ENCODE measurements at regions not wholly inside any gene's neighbourhood (a gene's known extent, or its start where the extent isn't known, plus 50 kb on each side); places are given as distances from the start of the nearest gene placed in this dataset.
"Not testable (repeated sequence)": the region's sequence is repeated elsewhere in the genome, so short reads cannot be mapped to it uniquely, and the experiment has no call there.

DNA sequence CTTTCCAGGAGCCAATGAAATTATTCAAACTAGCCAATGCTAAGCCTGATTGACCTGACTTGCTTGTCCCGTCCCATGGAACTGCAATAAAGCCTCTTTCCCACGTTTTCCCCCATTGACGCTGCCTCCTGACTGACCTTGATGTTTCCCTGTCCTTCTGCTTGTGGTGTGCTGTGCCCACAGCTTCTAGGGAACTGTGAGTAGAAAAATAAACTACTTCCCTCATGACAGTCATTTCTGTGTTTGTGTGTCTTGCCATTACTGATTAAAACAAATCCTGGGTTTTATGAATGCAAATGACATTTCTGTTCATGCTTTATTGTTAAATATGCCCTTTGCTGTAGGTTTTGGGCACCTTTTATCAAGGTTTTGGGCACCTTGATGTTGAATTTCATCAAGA lies 91.3 kb upstream of the ABI1 start:
- H3K4me1 Mint-ChIP-seq = no peaks in the 10 kb centered on the region
- H3K36me3 Mint-ChIP-seq = no peaks in the 10 kb centered on the region

DNA sequence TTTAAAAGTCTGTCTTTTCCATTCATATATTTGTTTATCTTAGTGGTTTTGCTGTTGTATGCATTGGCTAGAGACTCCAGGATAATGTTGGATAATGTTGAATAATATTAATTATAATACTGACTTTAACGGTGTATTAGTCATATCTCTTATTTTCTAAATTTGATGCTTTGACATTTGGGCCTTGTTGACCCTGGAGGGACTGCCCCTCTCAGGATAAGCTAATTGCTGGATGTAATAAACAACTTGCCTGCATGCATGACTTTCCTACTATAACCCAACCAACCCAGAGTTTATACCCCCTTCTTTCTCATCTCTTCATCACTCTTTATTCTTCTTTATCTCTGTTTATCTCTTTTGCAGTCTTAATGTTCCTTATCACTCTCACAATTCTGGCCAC lies 90.9 kb upstream of the ABI1 start:
- H3K4me3 Mint-ChIP-seq = no peak overlapping the region
- no peak overlapping the region for H3K27ac Mint-ChIP-seq
- H3K36me3 Mint-ChIP-seq = no peaks in the 10 kb centered on the region

More for the DNA sequence above, 91.3 kb upstream of the ABI1 start:
- no peak for DNase-seq
- Mint-ChIP-seq H3K9me3 (peaks cover 12% of the 10 kb centered on the region), H3K27me3 (peaks cover 10% of the 10 kb centered on the region), H3K4me3 (no peak overlapping the region), H3K27ac (no peak overlapping the region)

DNA sequence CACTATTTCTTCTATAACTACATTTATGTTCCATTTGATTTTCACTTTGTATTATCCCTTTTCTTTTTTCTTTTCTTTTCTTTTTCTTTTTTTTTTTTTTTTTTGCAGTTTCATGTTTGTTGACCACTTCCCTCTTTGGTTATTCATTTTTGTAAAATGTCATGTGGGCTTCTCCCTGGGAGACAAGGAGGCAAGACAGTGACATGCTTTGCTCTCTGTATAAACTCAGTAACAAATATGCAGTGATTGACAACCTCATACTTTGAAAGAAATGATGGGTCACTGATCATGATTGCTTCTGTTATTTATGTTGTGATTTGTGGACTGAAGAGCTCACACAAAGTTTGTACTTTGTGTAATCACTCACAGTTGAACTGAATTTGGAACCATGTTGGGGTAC lies 90.2 kb upstream of the ABI1 start:
- no peak overlapping the region for H3K27ac Mint-ChIP-seq

More for the DNA sequence above, 90.9 kb upstream of the ABI1 start:
- H3K4me1 Mint-ChIP-seq = no peaks in the 10 kb centered on the region
- peaks cover 15% of the 10 kb centered on the region for H3K27me3 Mint-ChIP-seq
- H3K9me3 Mint-ChIP-seq = peaks cover 12% of the 10 kb centered on the region
- DNase-seq = no peak

DNA sequence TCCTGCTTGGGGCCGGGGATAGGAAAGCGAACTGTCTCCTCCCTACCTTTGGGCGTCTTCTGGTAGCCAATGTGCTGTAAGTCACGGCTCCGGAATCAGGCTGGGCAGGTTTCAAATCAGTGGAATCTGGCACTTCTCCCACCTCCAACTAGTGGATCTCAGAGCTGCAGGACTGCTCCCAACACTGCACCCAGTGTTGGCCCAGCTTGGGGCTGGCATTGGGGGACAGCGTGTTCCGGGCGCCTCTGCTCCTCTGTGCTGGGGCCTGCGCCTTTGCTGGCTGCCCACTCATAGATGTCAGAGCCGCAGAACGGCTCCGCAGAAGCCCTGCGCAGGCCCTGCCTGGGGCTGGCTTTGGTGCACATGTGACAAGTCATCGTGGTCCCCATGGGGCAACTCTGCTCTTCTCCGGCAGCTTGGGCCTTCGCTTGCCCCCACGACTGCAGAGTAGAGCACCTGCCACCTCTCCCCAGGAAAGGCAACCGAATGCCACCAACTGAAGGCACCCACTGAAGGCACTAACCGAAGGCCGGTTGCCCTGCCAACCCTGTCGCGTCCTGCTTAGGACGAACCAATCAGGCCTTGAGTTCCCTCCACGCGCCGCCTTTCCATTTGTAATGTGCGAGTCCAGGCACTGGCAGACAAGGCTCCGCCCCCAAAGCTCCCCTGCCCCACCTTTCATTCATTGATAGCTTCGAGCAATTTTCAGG lies 85.5 kb upstream of the ABI1 start:
- Mint-ChIP-seq H3K9me3 (peaks cover 12% of the 10 kb centered on the region), H3K4me1 (peaks cover 6% of the 10 kb centered on the region), H3K27me3 (peaks cover 42% of the 10 kb centered on the region), H3K4me3 (no peak overlapping the region), H3K27ac (no peak overlapping the region), H3K36me3 (no peaks in the 10 kb centered on the region)
- no peak for DNase-seq

More for the DNA sequence above, 90.2 kb upstream of the ABI1 start:
- Mint-ChIP-seq H3K36me3 (no peaks in the 10 kb centered on the region), H3K9me3 (peaks cover 12% of the 10 kb centered on the region), H3K4me1 (no peaks in the 10 kb centered on the region), H3K27me3 (peaks cover 20% of the 10 kb centered on the region), H3K4me3 (no peak overlapping the region)
- DNase-seq = no peak

DNA sequence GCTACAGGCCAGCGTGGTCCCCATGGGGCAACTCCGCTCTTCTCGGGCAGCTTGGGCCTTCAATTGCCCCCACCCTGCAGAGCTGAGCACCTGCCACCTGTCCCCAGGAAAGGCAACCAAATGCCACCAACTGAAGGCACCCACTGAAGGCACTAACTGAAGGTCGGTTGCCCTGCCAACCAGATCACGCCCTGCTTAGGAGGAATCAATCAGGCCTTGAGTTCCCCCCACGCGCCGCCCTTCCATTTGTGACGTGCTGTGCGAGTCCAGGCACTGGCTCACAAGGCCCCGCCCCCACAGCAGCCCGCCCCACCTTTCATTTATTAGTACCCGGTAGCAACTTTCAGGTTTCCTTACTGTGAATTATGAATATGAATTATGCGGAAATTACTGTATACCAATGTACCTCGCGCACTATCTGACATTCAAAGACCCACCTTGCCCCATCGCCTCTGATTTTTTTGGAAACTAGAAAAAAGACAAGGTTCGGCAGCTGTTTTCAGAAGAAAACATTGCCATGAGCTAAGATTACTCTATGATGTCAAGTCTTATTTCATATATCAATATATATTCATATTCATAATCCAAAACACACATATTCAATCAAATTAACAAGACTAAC lies 83.6 kb upstream of the ABI1 start:
- Mint-ChIP-seq H3K4me3 (peak overlapping the region; percentile 11), H3K4me1 (peaks cover 6% of the 10 kb centered on the region), H3K36me3 (no peaks in the 10 kb centered on the region), H3K27ac (no peak overlapping the region), H3K27me3 (peaks cover 42% of the 10 kb centered on the region), H3K9me3 (no peaks in the 10 kb centered on the region)
- DNase-seq = no peak

DNA sequence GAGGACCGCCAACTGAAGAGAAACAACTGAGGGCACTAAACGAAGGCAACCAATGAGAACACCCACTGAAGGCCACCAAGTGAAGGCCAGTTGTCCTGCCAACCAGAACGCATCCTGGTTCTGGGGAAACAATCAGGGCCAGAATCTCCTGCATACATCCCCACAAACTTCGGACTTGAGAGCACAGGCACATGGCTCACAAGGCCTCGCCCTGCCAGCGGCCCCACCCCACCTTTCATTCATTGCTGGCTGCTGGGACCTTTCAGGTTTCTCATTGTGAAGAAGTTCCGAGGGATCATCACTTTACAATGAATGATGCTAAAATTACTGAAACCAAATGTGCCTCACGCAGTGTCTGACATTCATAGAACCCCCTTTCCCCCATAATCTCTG lies 79.2 kb upstream of the ABI1 start:
- Mint-ChIP-seq H3K4me1 (peaks cover 6% of the 10 kb centered on the region), H3K4me3 (no peak overlapping the region), H3K27ac (no peak overlapping the region), H3K36me3 (no peaks in the 10 kb centered on the region), H3K9me3 (no peaks in the 10 kb centered on the region), H3K27me3 (peaks cover 13% of the 10 kb centered on the region)
- no peak for DNase-seq

DNA sequence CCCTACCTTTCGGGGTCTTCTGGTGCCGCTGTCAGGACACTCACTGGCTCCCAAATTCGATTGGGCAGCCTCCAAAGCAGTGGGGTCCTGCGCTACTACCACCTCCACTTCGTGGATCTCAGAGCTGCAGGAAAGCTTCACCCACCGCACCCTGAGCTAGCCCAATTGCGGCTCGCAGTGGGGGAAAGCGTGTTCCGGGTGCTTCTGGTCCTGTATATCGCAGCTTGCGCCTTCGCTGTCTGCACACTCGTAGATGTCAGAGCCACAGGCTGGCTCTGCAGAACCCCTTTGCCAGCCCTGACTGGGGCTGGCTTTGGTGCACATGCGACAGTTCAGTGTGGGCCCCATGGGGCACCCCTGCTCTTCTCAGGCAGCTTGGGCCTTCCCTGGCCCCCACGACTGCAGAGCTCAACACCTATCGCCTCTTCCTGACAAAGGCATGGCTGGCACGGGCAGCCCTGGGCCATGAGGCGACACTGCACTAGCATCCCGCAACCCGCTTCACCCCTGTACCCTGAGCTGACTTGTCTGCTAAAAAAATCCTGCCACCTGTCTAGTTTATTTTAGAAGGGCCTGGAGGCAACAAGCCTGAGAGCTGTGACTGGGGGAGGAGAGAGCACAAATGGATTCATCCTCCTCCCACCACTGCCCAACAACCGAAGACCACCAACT lies 78.7 kb upstream of the ABI1 start:
- no peaks in the 10 kb centered on the region for H3K36me3 Mint-ChIP-seq
- H3K4me1 Mint-ChIP-seq = peaks cover 2% of the 10 kb centered on the region
- H3K9me3 Mint-ChIP-seq = no peaks in the 10 kb centered on the region
- DNase-seq = no peak
- H3K27ac Mint-ChIP-seq = no peak overlapping the region
- H3K4me3 Mint-ChIP-seq = no peak overlapping the region
- H3K27me3 Mint-ChIP-seq = peaks cover 11% of the 10 kb centered on the region

DNA sequence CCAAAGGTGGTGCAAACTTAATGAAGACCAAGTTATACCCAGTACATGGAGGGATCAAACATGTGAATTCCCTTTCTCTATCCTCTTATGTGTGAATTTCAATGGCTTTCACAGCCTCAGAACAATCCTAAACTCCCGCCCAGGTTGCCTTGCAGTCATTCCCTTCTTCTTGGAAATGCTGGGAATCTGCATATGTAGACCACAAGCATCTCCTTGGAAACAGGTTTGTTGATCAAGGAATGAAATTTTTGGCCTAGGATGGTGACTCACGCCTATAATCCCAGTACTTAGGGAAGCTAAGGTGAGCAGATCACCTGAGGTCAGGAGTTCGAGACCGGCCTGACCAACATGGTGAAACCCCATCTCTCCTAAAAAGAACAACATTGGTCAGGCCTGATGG lies 77.8 kb upstream of the ABI1 start:
- no peaks in the 10 kb centered on the region for H3K36me3 Mint-ChIP-seq
- H3K4me3 Mint-ChIP-seq = no peak overlapping the region
- H3K27ac Mint-ChIP-seq = no peak overlapping the region
- peaks cover 1% of the 10 kb centered on the region for H3K4me1 Mint-ChIP-seq
- H3K27me3 Mint-ChIP-seq = peaks cover 8% of the 10 kb centered on the region
- H3K9me3 Mint-ChIP-seq = no peaks in the 10 kb centered on the region
- DNase-seq = no peak

DNA sequence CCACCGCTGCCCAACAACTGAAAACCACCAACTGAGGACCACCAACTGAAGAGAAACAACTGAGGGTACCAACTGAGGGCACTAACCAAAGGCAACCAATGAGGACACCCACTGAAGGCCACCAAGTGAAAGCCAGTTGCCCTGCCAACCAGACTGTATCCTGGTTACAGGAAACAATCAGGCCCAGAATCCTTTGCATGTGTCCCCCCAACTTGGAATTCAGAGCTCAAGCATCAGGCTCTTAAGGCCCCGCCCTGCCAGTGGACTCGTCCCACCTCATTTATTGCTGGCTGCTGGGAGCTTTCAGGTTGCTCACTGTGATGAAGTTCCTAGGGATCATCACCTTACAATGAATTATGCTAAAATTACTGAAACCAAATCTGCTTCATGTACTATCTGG lies 76.6 kb upstream of the ABI1 start:
- H3K4me3 Mint-ChIP-seq = no peak overlapping the region

DNA sequence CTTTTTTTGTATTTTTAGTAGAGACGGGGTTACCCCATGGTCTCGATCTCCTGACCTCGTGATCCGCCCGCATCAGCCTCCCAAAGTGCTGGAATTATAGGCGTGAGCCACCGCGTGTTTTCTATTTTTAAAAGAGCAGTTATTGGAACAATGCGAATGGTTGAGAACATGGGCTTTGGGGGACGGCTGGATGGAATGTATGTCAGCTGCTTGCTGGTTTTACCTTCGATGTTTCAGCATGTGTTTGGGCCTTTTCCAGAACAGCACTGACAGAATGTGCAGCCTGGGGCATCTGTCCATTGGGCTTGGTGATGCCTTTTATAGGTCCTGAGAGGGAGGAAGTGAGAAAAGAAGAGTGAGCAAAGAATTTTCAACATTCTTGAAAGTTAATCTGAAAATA lies 73.4 kb upstream of the ABI1 start:
- not testable (repeated sequence) for H3K27ac Mint-ChIP-seq, H3K27me3 Mint-ChIP-seq, H3K4me3 Mint-ChIP-seq, H3K9me3 Mint-ChIP-seq, H3K4me1 Mint-ChIP-seq, H3K36me3 Mint-ChIP-seq, DNase-seq

More for the DNA sequence above, 76.6 kb upstream of the ABI1 start:
- Mint-ChIP-seq H3K4me1 (peaks cover 1% of the 10 kb centered on the region), H3K27me3 (no peaks in the 10 kb centered on the region), H3K9me3 (no peaks in the 10 kb centered on the region), H3K27ac (no peak overlapping the region), H3K36me3 (no peaks in the 10 kb centered on the region)
- no peak for DNase-seq

DNA sequence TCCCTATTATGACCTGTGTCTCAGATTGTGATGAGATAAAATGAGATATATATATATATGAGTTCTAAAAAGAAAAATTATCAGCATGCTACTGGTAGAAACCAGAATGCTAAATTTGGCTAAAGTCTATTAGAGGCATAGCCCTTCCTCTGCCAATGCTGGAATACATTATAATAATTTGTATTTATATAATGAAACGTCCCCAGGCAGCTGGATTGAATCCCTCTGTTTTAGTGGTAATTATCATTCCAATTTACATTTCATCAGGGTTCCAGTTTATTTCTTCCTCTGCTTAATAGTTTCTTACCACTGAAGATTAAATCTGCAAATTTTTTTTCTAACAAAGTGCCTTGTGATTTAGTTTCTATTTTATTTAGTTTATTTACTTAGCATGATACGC lies 71.8 kb upstream of the ABI1 start:
- H3K4me1 Mint-ChIP-seq = peaks cover 3% of the 10 kb centered on the region
- no peak overlapping the region for H3K27ac Mint-ChIP-seq
- H3K27me3 Mint-ChIP-seq = no peaks in the 10 kb centered on the region
- no peaks in the 10 kb centered on the region for H3K9me3 Mint-ChIP-seq
- no peaks in the 10 kb centered on the region for H3K36me3 Mint-ChIP-seq
- H3K4me3 Mint-ChIP-seq = no peak overlapping the region
- no peak for DNase-seq

DNA sequence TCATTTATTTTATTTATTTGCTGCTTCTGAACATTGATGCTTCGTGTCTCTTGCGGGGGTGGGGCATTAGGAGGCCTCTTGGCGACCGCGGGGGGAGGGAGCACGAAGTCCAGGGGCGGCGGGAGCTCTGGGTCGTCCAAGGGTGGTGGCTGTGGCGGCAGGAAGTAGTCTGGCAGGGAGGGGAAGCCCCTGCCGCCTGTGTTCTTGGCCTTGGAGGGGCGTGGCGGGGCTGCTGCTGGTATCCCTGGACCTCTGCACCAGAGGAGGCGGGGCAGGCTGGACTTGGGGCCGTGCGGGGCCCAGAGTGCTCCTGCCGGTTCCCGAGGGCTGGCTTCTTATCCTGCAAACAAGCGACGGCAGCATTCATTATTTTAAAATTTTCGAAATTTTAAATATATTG lies 70.5 kb upstream of the ABI1 start:
- H3K36me3 Mint-ChIP-seq = no peaks in the 10 kb centered on the region
- DNase-seq = peak; percentile 37
- no peak overlapping the region for H3K27ac Mint-ChIP-seq
- no peaks in the 10 kb centered on the region for H3K27me3 Mint-ChIP-seq
- peaks cover 3% of the 10 kb centered on the region for H3K4me1 Mint-ChIP-seq
- H3K9me3 Mint-ChIP-seq = no peaks in the 10 kb centered on the region
- no peak overlapping the region for H3K4me3 Mint-ChIP-seq

DNA sequence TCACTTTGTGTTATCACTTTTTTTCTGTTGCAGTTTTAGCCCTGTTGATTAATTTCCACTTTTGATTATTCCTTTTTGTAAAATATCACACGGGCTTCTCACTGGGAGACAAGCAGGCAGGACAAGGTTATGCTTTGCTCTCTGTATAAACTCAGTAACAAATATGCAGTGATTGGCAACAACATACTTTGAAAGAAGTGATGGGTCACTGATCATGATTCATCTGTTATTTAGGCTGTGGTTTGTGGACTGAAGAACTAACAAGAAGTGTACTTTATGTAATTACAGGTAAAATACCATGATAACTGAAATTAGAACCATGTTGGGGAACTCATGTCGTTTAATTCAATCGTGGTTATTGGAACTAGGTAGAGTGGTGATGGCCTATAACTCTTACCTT lies 62.1 kb upstream of the ABI1 start:
- not testable (repeated sequence) for H3K27me3 Mint-ChIP-seq, H3K36me3 Mint-ChIP-seq, H3K27ac Mint-ChIP-seq, H3K9me3 Mint-ChIP-seq, DNase-seq, H3K4me1 Mint-ChIP-seq, H3K4me3 Mint-ChIP-seq

DNA sequence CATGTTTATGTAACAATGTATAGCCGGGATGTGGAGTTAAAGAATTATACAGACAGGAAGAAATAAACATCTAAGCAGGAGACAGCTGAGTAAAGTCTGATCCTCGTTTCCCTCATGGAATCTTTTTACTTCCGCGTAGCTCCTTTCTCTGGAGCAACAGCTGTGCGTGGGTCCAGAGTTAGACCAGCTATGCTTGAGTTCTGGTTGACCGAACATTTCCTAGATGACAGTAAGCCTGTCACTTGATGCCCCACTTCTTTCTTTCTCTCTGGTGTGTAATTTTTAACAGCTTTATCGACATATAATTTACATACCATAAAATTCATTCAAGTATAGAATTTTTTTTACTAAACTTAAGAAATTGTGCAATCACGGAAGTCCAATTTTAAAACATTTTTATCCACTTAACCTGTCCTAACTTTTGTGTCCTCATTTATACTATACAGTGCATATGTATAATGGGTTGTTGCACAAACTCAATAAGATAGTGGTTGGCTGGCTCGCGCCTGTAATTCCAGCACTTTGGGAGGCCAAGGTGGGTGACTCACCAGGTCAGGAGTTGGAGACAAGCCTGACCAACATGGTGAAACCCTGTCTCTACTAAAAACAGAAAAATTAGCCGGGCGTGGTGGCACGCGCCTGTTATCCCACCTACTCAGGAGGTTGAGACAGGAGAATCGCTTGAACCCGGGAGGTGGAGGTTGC lies 58.5 kb upstream of the ABI1 start:
- H3K36me3 Mint-ChIP-seq, H3K9me3 Mint-ChIP-seq, H3K4me3 Mint-ChIP-seq, DNase-seq, H3K4me1 Mint-ChIP-seq, H3K27ac Mint-ChIP-seq, H3K27me3 Mint-ChIP-seq: not testable (repeated sequence)

DNA sequence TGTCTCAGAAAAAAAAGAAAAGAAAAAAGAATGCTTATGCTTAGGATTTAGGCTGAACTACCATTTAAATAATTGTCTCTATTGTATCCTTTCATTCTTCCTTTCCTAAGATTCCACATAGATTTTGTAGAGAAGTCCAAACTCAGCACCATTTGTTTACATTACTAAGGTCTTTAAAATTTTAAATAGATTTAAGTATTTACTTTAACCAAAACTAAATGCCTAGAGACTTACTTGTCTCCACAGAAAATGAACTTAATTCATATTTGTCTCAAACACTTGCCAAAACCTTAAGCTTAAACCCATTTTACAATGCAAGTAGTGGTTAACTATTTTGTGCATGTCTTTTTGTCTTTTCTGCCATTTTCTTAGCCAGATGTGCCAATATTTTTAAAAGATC lies 54.1 kb upstream of the ABI1 start:
- DNase-seq = no peak
- Mint-ChIP-seq H3K4me3 (no peak overlapping the region), H3K36me3 (no peaks in the 10 kb centered on the region), H3K27me3 (no peaks in the 10 kb centered on the region), H3K4me1 (no peaks in the 10 kb centered on the region), H3K27ac (no peak overlapping the region), H3K9me3 (no peaks in the 10 kb centered on the region)
